ENCODE measurements at regions not wholly inside any gene's neighbourhood (a gene's known extent, or its start where the extent isn't known, plus 50 kb on each side); places are given as distances from the start of the nearest gene placed in this dataset.

- POLR2A ChIA-PET, result no interaction called here
- CTCF ChIA-PET, result no interaction called here
- intact Hi-C loops (cut with DNase I, micrococcal nuclease), result no loop called here
Observed at GRCh38 chr1:234884006-234884405, 244.6 kb downstream of the TOMM20 start.

DNA sequence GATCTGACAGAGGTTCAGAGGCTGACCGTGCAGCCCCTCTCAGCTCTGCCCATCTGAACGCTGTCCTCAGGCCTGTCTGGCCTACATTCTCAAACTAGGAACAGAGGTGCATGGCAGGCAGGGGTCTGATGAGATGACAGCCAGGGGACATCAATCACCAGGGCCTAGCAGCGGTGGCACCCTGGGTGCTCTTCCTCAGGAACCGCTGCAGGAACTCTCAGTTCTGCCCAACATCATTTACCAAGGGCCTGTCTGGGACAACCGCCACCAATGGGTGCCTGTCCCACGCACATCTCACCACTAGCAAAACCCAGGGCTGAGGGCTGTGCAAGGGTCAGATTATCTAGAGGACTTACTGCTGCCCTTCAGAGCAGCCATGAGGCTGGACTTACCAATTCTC, 245.7 kb downstream of the TOMM20 start:
- H3K27me3 Mint-ChIP-seq, result no peaks in the 10 kb centered on the region
- Histone ChIP-seq H3K9me3 (ENCODE audit: control insufficient read depth in 1 of 2, insufficient read depth in 1 of 2, low read length in 2 of 2) (peaks cover 0 to 6% of the 10 kb centered on the region in 2 experiments), H3K27me3 (ENCODE audit: control insufficient read depth in 1 of 2, insufficient read depth in 2 of 2, low read length in 2 of 2) (no peaks in the 10 kb centered on the region), H3K4me3 (ENCODE audit: low read length) (no peak overlapping the region), H3K36me3 (ENCODE audit: insufficient read depth, low read length) (no peaks in the 10 kb centered on the region), H3K27ac (ENCODE audit: low read depth in 1 of 2, low read length in 2 of 2) (no peak overlapping the region), H3K4me1 (ENCODE audit: insufficient read depth, low read length) (no peaks in the 10 kb centered on the region)
- intact Hi-C loops (cut with DNase I, micrococcal nuclease), result no loop called here
- ATAC-seq (ENCODE audit: poor library complexity), result no peak
- TF ChIP-seq, protein P1, sequence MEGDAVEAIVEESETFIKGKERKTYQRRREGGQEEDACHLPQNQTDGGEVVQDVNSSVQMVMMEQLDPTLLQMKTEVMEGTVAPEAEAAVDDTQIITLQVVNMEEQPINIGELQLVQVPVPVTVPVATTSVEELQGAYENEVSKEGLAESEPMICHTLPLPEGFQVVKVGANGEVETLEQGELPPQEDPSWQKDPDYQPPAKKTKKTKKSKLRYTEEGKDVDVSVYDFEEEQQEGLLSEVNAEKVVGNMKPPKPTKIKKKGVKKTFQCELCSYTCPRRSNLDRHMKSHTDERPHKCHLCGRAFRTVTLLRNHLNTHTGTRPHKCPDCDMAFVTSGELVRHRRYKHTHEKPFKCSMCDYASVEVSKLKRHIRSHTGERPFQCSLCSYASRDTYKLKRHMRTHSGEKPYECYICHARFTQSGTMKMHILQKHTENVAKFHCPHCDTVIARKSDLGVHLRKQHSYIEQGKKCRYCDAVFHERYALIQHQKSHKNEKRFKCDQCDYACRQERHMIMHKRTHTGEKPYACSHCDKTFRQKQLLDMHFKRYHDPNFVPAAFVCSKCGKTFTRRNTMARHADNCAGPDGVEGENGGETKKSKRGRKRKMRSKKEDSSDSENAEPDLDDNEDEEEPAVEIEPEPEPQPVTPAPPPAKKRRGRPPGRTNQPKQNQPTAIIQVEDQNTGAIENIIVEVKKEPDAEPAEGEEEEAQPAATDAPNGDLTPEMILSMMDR (IDR thresholded peaks at IDR 0.05), result no peak
- no peak overlapping the region for H3K27ac Mint-ChIP-seq
- H3K9me3 Mint-ChIP-seq, result peaks cover 1% of the 10 kb centered on the region
- POLR2A ChIA-PET, result interaction anchor here (0.8 kb wide), 1 partner anchor 269 kb away, joined by 3 read pairs; no protein-coding TSS in a partner anchor
- H3K36me3 Mint-ChIP-seq (ENCODE audit: low read depth), result no peaks in the 10 kb centered on the region
- H3K4me1 Mint-ChIP-seq (ENCODE audit: low read depth), result peaks cover 16% of the 10 kb centered on the region
- no peak overlapping the region for H3K4me3 Mint-ChIP-seq
- CTCF ChIA-PET, result no interaction called here
- no peak for DNase-seq

More at GRCh38 chr1:234884006-234884405, 244.6 kb downstream of the TOMM20 start:
- no peaks in the 10 kb centered on the region for H3K36me3 ChIP-seq (ENCODE audit: insufficient read depth, low read length)
- ATAC-seq (ENCODE audit: poor library complexity) (no peak), DNase-seq (no peak)
- H3K9me3 Mint-ChIP-seq, result peaks cover 1% of the 10 kb centered on the region
- TF ChIP-seq, protein P1 (IDR thresholded peaks at IDR 0.05), result no peak
- no peak overlapping the region for H3K27ac ChIP-seq (ENCODE audit: low read depth in 1 of 2, low read length in 2 of 2)
- no peak overlapping the region for H3K27ac Mint-ChIP-seq
- no peak overlapping the region for H3K4me3 Mint-ChIP-seq
- H3K27me3 ChIP-seq (ENCODE audit: control insufficient read depth in 1 of 2, insufficient read depth in 2 of 2, low read length in 2 of 2), result no peaks in the 10 kb centered on the region
- no peak overlapping the region for H3K4me3 ChIP-seq (ENCODE audit: low read length)
- H3K4me1 ChIP-seq (ENCODE audit: insufficient read depth, low read length), result no peaks in the 10 kb centered on the region
- H3K4me1 Mint-ChIP-seq (ENCODE audit: low read depth), result peaks cover 16% of the 10 kb centered on the region
- peaks cover 0 to 6% of the 10 kb centered on the region in 2 experiments for H3K9me3 ChIP-seq (ENCODE audit: control insufficient read depth in 1 of 2, insufficient read depth in 1 of 2, low read length in 2 of 2)
- H3K27me3 Mint-ChIP-seq, result no peaks in the 10 kb centered on the region
- H3K36me3 Mint-ChIP-seq (ENCODE audit: low read depth), result no peaks in the 10 kb centered on the region

- Mint-ChIP-seq H3K27ac (no peak overlapping the region), H3K36me3 (ENCODE audit: low read depth) (no peaks in the 10 kb centered on the region), H3K4me1 (ENCODE audit: low read depth) (peaks cover 10% of the 10 kb centered on the region), H3K9me3 (no peaks in the 10 kb centered on the region), H3K4me3 (no peak overlapping the region), H3K27me3 (no peaks in the 10 kb centered on the region)
- DNase-seq (no peak), ATAC-seq (ENCODE audit: poor library complexity) (peak; percentile 32)
- Histone ChIP-seq H3K36me3 (ENCODE audit: insufficient read depth, low read length) (no peaks in the 10 kb centered on the region), H3K9me3 (ENCODE audit: control insufficient read depth in 1 of 2, insufficient read depth in 1 of 2, low read length in 2 of 2) (peaks cover 0 to 6% of the 10 kb centered on the region in 2 experiments), H3K4me1 (ENCODE audit: insufficient read depth, low read length) (no peaks in the 10 kb centered on the region), H3K27me3 (ENCODE audit: control insufficient read depth in 1 of 2, insufficient read depth in 2 of 2, low read length in 2 of 2) (no peaks in the 10 kb centered on the region), H3K4me3 (ENCODE audit: low read length) (no peak overlapping the region), H3K27ac (ENCODE audit: low read depth in 1 of 2, low read length in 2 of 2) (no peak overlapping the region)
- TF ChIP-seq, protein P1 (IDR thresholded peaks at IDR 0.05), result no peak
- intact Hi-C loops (cut with DNase I, micrococcal nuclease), result no loop called here
- POLR2A ChIA-PET, result interaction anchor here (0.8 kb wide), 1 partner anchor 268 kb away, joined by 3 read pairs; no protein-coding TSS in a partner anchor
- CTCF ChIA-PET, result interaction anchor here (0.6 kb wide), 1 partner anchor 147 kb away, joined by 3 read pairs; no protein-coding TSS in a partner anchor
Observed at GRCh38 chr1:234881893-234882771, 246.5 kb downstream of the TOMM20 start.
